HG03025 (cell line): ENCODE measurements at regions not wholly inside any gene's neighbourhood (a gene's known extent, or its start where the extent isn't known, plus 50 kb on each side); places are given as distances from the start of the nearest gene placed in this dataset.
"Not testable (repeated sequence)": the region's sequence is repeated elsewhere in the genome, so short reads cannot be mapped to it uniquely, and the experiment has no call there.

Experiments used
- ATAC-seq: cut with Tn5 transposase; IDR thresholded peaks from one replicate; pipeline ENCODE4 v1.9.1; 2021; ENCODE audit warnings: mild to moderate bottlenecking, moderate library complexity; ENCODE audit not compliant: unreplicated experiment, low FRiP score

- no peak for ATAC-seq
These were observed 334.2 kb upstream of the CDH8 start for GRCh38 chr16:62370445-62370844.

- ATAC-seq = no peak
These were observed 327.3 kb upstream of the CDH8 start for GRCh38 chr16:62363501-62363900.

GRCh38 chr16:62353355-62353754 is 317.1 kb upstream of the CDH8 start:
- ATAC-seq = no peak

GRCh38 chr16:62342216-62342615 is 306.0 kb upstream of the CDH8 start:
- ATAC-seq = no peak

GRCh38 chr16:62335356-62335755 is 299.1 kb upstream of the CDH8 start:
- no peak for ATAC-seq

GRCh38 chr16:62321606-62322005 is 285.4 kb upstream of the CDH8 start:
- ATAC-seq = no peak

- no peak for ATAC-seq
These were observed 262.4 kb upstream of the CDH8 start for GRCh38 chr16:62298600-62298999.

- no peak for ATAC-seq
These were observed 258.2 kb upstream of the CDH8 start for GRCh38 chr16:62294213-62294972.

GRCh38 chr16:62288990-62289629 is 252.9 kb upstream of the CDH8 start:
- no peak for ATAC-seq

- ATAC-seq = no peak
These were observed 244.3 kb upstream of the CDH8 start for GRCh38 chr16:62280506-62280905.

- no peak for ATAC-seq
These were observed 241.7 kb upstream of the CDH8 start for GRCh38 chr16:62277942-62278341.

GRCh38 chr16:62276637-62277036 is 240.4 kb upstream of the CDH8 start:
- ATAC-seq = no peak

- no peak for ATAC-seq
These were observed 235.8 kb upstream of the CDH8 start for GRCh38 chr16:62272035-62272434.

GRCh38 chr16:62261760-62262159 is 225.5 kb upstream of the CDH8 start:
- no peak for ATAC-seq

- not testable (repeated sequence) for ATAC-seq
These were observed 222.7 kb upstream of the CDH8 start for GRCh38 chr16:62258931-62259435.

GRCh38 chr16:62256406-62256805 is 220.2 kb upstream of the CDH8 start:
- ATAC-seq = no peak

- ATAC-seq = no peak
These were observed 218.6 kb upstream of the CDH8 start for GRCh38 chr16:62254847-62255246.

GRCh38 chr16:62254372-62254771 is 218.1 kb upstream of the CDH8 start:
- ATAC-seq = no peak

GRCh38 chr16:62253966-62254365 is 217.7 kb upstream of the CDH8 start:
- no peak for ATAC-seq

GRCh38 chr16:62249069-62249468 is 212.8 kb upstream of the CDH8 start:
- no peak for ATAC-seq

- ATAC-seq = no peak
These were observed 204.5 kb upstream of the CDH8 start for GRCh38 chr16:62240722-62241121.

GRCh38 chr16:62225675-62226074 is 189.4 kb upstream of the CDH8 start:
- ATAC-seq = no peak
